Tibial artery (tissue), 4 donors: ENCODE measurements at regions not wholly inside any gene's neighbourhood (a gene's known extent, or its start where the extent isn't known, plus 50 kb on each side); places are given as distances from the start of the nearest gene placed in this dataset.

Experiments used
- DNase-seq, 2 donors: peaks; one replicate each; pipeline ENCODE4 v3.0.0-alpha.2; 2019
- H3K27ac ChIP-seq, 2 donors: fragments of 200-600 bp; sonication (generic) in 1 of 2; 1 replicate in 1 of 2; 2 replicates in 1 of 2; pipeline ENCODE4 v1.5.1; 2018 to 2019; ENCODE audit warnings: mild to moderate bottlenecking in 1 of 2
- H3K27me3 ChIP-seq, 2 donors: fragments of 200-600 bp; sonication (generic) in 1 of 2; one replicate each; pipeline versions ENCODE4 v1.5.1 to v1.6.0; 2016 to 2019
- H3K36me3 ChIP-seq, 3 donors: fragments of 200-600 bp; sonication (generic) in 2 of 3; one replicate each; pipeline ENCODE4 v1.5.1; 2016 to 2019; ENCODE audit warnings: mild to moderate bottlenecking in 2 of 3
- H3K4me1 ChIP-seq, 4 donors: fragments of 200-600 bp; sonication (generic) in 2 of 4; 1 replicate in 3 of 4; 2 replicates in 1 of 4; pipeline ENCODE4 v1.5.1; 2016 to 2019
- H3K4me3 ChIP-seq, 2 donors: fragments of 200-600 bp; sonication (generic) in 1 of 2; 1 replicate in 1 of 2; 2 replicates in 1 of 2; pipeline ENCODE4 v1.5.1; 2018 to 2019; ENCODE audit warnings: mild to moderate bottlenecking in 2 of 2
- H3K9me3 ChIP-seq, 3 donors: fragments of 200-600 bp; sonication (generic) in 1 of 3; one replicate each; pipeline ENCODE4 v1.5.1; 2016 to 2019
- CTCF ChIP-seq, 2 experiments: fragments of 200-600 bp in 1 of 2; fragments of 450-650 bp in 1 of 2; IDR thresholded peaks; one replicate each; pipeline ENCODE4 v1.5.1; 2017 to 2019; ENCODE audit warnings: antibody characterized with exemption in 2 of 2, mild to moderate bottlenecking in 1 of 2, moderate library complexity in 1 of 2
- intact Hi-C: fragments of 100-400 bp; cut with DNase I; formaldehyde crosslinking; loops from one replicate; pipeline ENCODE4 v1.15.0; 2023; ENCODE audit warnings: low total_unique reads

- Histone ChIP-seq H3K4me1 (no peaks in the 10 kb centered on the region), H3K36me3 (no peaks in the 10 kb centered on the region), H3K9me3 (no peaks in the 10 kb centered on the region), H3K27ac (no peak overlapping the region), H3K4me3 (no peak overlapping the region), H3K27me3 (no peaks in the 10 kb centered on the region)
- no peak for DNase-seq
- intact Hi-C loops: no loop called here
- no peak for TF ChIP-seq CTCF (IDR thresholded peaks at IDR 0.05)
These were observed 186.9 kb upstream of the OBI1 start for GRCh38 chr13:78845656-78846365.

GRCh38 chr13:78844106-78844505, 185.2 kb upstream of the OBI1 start:
- TF ChIP-seq CTCF (IDR thresholded peaks at IDR 0.05): no peak
- H3K9me3 ChIP-seq: no peaks in the 10 kb centered on the region
- no peaks in the 10 kb centered on the region for H3K4me1 ChIP-seq
- no peak overlapping the region for H3K27ac ChIP-seq
- no peak for DNase-seq
- H3K4me3 ChIP-seq: no peak overlapping the region
- H3K36me3 ChIP-seq: no peaks in the 10 kb centered on the region
- intact Hi-C loops: no loop called here
- no peaks in the 10 kb centered on the region for H3K27me3 ChIP-seq

GRCh38 chr13:78841358-78841963, 182.5 kb upstream of the OBI1 start:
- no peak for DNase-seq
- intact Hi-C loops: no loop called here
- no peaks in the 10 kb centered on the region for H3K4me1 ChIP-seq
- H3K36me3 ChIP-seq: no peaks in the 10 kb centered on the region
- H3K9me3 ChIP-seq: no peaks in the 10 kb centered on the region
- TF ChIP-seq CTCF (IDR thresholded peaks at IDR 0.05): no peak
- H3K4me3 ChIP-seq: no peak overlapping the region
- H3K27ac ChIP-seq: no peak overlapping the region
- no peaks in the 10 kb centered on the region for H3K27me3 ChIP-seq

- H3K4me1 ChIP-seq: no peaks in the 10 kb centered on the region
- intact Hi-C loops: no loop called here
- no peaks in the 10 kb centered on the region for H3K36me3 ChIP-seq
- DNase-seq: no peak
- no peak overlapping the region for H3K4me3 ChIP-seq
- no peak overlapping the region for H3K27ac ChIP-seq
- H3K27me3 ChIP-seq: no peaks in the 10 kb centered on the region
- no peaks in the 10 kb centered on the region for H3K9me3 ChIP-seq
- no peak for TF ChIP-seq CTCF (IDR thresholded peaks at IDR 0.05)
These were observed 177.4 kb upstream of the OBI1 start for GRCh38 chr13:78836238-78836784.

- Histone ChIP-seq H3K4me1 (no peaks in the 10 kb centered on the region), H3K4me3 (no peak overlapping the region), H3K27me3 (no peaks in the 10 kb centered on the region), H3K27ac (no peak overlapping the region), H3K9me3 (no peaks in the 10 kb centered on the region), H3K36me3 (no peaks in the 10 kb centered on the region)
- no peak for TF ChIP-seq CTCF (IDR thresholded peaks at IDR 0.05)
- no peak for DNase-seq
- intact Hi-C loops: no loop called here
These were observed 173.5 kb upstream of the OBI1 start for GRCh38 chr13:78832461-78832860.
